ENCODE measurements at regions not wholly inside any gene's neighbourhood (a gene's known extent, or its start where the extent isn't known, plus 50 kb on each side); places are given as distances from the start of the nearest gene placed in this dataset.

GRCh38 chr2:60306267-60306861 lies 247.1 kb downstream of the BCL11A start:
- no peak for DNase-seq
- intact Hi-C loops (cut with DNase I), result no loop called here
- no peak for ATAC-seq (ENCODE audit: poor library complexity)

GRCh38 chr2:60303680-60304079 lies 249.8 kb downstream of the BCL11A start:
- intact Hi-C loops (cut with DNase I), result no loop called here
- ATAC-seq (ENCODE audit: poor library complexity), result no peak
- DNase-seq, result no peak

DNA sequence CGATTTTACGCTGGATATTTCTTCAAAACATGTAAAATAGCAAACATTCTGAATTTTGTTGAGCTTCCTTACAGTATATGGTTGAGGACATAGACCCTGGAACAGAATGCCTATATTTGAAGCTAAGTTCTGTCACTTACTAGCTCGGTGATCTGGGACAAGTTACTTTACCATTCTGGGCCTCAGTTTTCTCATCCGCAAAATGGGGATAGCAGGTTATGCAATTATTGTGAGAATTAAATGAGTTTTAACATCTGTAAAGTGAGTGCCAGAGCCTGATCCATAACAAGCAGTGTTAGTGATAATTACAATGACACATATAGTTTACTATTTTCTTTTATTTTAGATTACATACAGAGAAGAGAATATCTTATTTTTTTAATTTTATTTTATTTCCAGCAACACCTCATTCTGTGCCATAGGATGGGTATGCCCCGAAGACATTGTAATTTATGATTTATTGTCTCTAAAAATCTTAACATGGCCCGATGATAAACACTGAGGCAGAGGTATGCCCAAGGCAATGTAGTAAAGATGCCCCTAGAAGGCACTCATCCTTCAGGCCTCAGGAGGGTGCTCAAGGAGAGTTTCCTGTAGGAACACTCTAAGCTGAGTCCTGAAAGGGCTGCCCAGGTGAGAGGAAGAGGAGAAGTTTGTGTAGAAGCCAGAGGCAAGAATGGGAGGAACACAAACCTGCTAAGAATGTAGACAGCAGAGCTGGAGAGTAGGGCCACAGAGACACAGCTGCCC lies 250.9 kb downstream of the BCL11A start:
- ATAC-seq (ENCODE audit: poor library complexity) (no peak), DNase-seq (no peak)
- intact Hi-C loops (cut with DNase I), result no loop called here

DNA sequence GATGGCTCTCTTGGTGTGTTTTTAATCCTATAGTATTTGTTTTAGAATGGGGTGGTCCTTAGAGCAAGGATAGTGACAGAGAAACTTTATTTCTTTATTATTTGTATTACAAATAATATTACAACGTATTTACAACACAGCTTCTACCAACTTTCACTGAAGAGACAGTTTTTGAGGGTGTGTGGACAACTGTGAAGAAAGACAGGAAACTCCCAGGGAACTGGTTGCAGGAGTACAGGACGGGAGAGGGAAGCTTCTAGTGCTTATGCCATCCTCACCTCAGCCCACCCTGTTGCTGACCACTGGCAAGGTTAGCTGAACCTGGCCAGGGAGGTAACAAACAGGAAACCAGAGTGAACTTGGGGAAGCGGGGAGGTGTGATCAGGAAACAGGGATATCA lies 251.7 kb downstream of the BCL11A start:
- no peak for DNase-seq
- intact Hi-C loops (cut with DNase I), result no loop called here
- no peak for ATAC-seq (ENCODE audit: poor library complexity)

DNA sequence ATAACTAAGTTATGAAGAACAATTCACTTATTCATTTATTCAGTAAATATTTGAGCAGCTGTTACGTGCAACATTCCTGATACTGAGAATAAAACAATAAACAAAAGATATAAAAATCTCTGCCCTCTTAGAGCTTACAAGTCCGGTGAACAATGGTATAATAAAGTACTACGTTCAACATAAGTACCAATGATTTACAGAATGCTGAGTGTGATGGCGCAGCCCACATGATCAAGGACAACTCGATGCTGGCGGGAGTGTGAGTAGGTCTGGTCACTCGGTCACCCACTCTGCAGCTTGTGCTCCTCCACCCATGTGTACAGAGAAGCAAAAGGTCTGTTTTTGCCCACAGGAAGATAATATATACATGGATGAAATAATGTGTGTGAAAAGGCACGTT lies 254.3 kb downstream of the BCL11A start:
- ATAC-seq (ENCODE audit: poor library complexity) (no peak), DNase-seq (no peak)
- intact Hi-C loops (cut with DNase I), result no loop called here

DNA sequence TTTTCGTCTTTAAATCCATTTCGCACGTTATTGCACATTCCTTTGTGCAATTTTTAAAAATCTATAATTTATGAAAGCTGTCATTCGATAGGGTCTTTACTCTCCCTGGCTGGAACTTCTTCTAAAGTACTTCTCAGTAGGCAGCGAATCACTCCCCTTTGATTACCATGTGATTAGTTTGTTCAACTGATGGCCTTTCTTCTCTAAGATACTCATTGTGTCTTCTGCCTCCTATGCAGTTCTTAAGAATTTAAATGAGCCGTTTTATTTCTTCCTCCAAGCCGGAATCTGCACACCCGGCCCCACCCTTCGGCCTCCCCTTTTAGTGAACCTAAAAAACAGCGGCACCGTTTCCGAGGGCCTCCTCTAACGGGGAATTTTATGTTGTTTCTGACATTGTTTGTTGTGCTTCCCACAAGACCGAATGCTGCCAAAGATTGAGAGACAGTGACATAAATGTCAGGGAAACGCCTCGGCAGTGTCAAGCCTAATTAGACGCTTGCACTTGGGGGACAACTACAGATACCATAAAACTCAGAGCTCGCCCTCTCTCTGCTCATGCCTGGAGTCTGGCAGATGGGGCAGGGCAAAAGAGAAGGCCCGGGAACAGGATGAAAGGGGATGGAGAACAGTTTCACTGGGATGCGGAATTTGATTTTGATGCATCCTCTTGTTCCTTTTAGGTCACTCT lies 255.3 kb downstream of the BCL11A start:
- no peak for DNase-seq
- intact Hi-C loops (cut with DNase I), result no loop called here

DNA sequence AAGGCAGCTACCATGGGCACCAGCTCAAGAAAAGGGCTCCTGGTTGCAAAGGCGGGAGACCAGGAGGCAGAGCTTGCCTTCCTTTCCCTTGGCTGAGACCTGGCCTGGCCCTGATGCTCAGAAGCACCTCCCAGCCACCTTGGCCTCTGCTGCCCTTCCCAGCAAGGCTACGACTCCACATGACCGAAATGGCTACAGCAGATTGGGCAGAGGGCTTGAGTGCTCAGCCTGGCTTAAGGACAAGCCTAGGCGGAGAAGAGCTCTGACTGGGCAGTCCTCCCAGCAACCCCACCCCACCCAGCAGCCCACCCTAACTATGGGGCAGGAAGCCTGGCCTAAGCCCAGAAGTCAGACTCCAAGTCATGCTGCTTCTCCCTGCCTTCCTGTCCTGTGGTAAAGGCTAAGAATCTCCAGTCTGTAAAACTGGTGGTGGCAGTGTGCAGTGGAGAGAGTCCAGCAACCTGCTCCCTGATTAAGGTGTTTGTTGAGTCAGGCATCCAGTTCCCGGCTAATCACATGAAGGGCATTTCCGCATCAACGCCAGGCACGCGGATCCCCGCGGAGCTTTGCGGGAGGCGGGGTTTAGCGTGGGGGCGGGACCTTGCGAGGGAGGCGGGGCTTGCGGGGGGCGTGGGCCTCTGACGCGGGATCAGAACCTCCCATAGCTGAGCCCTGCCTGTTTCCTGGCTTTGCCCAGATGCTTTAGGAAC lies 256.0 kb downstream of the BCL11A start:
- DNase-seq (no peak), ATAC-seq (ENCODE audit: poor library complexity) (peak; percentile 71)
- intact Hi-C loops (cut with DNase I), result no loop called here

More for the DNA sequence above, 255.3 kb downstream of the BCL11A start:
- ATAC-seq (ENCODE audit: poor library complexity), result no peak

DNA sequence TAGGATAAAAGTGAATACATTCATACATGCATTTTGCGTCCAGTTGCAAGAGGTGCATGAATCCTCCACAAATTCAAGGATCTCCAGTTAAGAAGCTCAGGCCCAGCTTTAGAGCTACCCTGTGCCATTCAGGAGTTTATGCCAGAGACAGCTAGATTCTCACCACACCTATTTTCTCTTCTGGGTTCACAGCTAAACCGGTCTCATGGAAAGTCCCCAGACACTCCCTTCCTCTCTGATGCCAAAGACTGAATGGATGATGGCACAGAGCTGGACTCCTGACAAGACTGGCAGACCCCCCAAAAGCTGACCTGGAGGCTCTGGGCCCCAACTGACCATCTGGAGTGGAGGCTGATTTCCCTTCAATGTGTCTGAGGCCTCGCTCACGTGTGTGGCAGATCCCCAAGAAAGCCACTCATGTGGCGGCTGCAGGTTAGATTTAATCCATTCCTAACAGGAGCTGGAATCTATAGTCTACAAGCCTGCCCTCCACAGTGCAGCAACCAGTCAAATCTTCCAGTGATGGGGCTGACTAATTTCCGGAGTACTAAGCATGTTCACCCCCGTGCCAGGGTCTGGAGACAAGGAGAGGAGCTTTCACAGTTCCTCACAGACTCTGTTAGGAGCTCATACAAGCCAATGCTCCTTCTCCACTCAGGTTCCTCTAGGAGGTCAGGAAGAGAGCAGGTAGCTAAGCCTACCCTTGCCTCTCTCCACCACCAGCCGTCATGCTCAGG lies 257.1 kb downstream of the BCL11A start:
- intact Hi-C loops (cut with DNase I), result no loop called here
- DNase-seq, result no peak
- no peak for ATAC-seq (ENCODE audit: poor library complexity)

GRCh38 chr2:60295636-60295962 lies 257.9 kb downstream of the BCL11A start:
- no peak for DNase-seq
- no peak for ATAC-seq (ENCODE audit: poor library complexity)
- intact Hi-C loops (cut with DNase I), result no loop called here

DNA sequence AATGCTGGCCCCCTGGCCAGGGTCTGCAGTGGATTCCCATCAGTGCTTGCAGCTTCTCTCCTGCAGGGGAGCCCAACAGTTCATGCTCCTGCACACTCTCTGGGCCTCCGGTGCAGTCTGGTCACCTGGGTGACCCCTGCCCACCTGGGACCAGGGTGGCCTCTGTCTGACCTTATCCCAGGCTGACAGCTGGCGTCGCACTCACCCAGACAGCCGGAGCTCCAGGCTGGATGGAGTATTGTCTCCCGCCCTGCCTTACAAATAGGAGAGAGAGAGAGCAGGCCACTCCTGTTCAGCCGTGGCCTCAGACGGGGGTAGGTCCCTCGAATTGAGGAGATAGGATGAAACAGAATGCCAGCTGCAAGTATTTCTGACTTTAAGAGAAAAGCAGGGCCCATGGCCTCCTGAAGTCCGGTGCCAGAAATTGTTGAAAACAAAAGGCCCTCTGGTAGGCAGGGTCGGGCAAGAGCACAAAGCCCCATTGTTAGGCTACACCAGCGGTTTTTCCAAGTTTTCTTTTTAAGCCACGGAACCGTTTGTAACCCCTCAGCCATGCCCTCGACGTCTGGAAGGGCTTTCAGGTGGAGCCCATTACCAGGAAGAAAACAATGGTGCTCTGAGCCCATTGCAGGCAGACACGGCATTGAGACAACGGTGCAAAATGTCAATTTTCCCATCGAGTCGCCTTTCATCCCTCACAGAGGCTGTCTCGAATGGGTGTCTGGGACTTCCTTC lies 258.4 kb downstream of the BCL11A start:
- intact Hi-C loops (cut with DNase I), result no loop called here
- no peak for ATAC-seq (ENCODE audit: poor library complexity)
- DNase-seq, result no peak

DNA sequence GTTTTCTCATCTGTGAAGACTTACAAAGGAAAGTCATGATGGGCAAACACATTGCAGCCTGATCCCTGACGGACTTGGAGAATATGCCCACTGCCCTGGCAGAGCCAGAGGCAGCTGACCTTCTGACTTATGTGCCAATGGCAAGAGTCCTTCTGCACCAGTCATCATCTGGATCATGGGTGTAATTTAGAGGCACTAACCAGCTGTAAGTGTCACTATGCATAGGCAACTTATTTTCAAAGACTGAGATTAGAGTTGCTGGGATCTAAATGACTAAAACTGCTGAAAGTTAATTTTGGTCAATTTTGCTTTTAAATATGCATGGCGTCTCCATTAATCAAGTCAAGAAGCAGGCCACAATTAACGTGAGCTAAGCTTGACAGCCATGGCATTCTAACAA lies 261.2 kb downstream of the BCL11A start:
- intact Hi-C loops (cut with DNase I), result no loop called here
- ATAC-seq (ENCODE audit: poor library complexity) (no peak), DNase-seq (no peak)

GRCh38 chr2:60290509-60290908 lies 262.9 kb downstream of the BCL11A start:
- no peak for ATAC-seq (ENCODE audit: poor library complexity)
- no peak for DNase-seq
- intact Hi-C loops (cut with DNase I), result no loop called here

DNA sequence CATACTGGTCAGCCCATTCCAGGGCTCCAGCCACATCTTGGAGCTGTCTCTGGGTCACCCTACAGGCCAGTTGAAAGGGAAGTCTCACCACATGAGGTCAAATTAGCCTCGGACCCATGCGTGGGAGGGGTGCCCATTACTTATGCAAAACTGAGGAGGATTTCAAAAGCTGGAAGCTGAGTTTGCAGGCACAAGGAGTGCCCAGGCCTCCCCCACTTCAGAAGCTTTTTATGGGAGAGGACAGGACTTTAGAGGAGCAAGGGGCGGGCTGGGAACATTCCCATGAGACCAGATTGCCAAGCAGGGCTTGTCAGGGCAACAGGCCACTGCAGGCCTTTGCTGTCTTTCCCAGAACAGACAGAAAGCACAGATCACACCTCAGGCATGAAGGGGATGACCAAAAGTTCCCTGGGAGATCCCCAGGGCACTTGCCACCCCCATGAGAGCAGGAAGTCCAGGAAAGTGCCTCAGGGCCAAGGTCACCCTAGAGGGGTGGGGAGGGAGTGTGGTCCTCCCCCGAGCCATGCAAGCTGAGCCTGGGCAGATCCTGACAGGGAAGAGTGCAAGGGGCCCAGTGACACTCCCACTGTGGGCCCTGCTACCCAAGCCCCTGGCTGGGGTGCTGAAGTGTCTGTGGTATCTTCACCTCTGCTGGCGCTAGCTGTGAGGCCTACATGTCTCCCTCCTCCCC lies 267.7 kb downstream of the BCL11A start:
- intact Hi-C loops (cut with DNase I), result no loop called here
- DNase-seq, result no peak
- ATAC-seq (ENCODE audit: poor library complexity), result peak; percentile 14

DNA sequence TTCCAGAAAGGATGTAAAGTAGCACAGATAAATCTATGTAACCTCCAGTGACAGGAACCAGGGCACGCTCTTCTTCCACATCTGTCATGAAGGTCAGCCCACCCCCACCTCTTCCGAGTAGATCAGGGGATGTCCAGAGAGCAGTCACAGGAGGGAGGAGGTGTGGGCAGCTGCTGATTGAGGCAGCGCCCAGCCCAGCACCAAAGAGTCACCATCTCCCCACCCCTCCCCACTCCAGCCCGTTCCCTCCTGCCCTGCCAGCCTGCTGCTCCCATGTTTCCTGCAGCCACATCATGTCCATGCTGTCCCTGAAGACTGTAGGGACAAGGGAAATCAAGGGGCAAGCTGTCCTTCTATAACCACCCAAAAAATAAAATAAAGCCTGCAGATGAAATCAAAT lies 269.8 kb downstream of the BCL11A start:
- no peak for DNase-seq
- intact Hi-C loops (cut with DNase I), result no loop called here
- peak; percentile 65 for ATAC-seq (ENCODE audit: poor library complexity)

GRCh38 chr2:60282886-60283285 lies 270.6 kb downstream of the BCL11A start:
- peak; percentile 86 for ATAC-seq (ENCODE audit: poor library complexity)
- DNase-seq, result no peak
- intact Hi-C loops (cut with DNase I), result no loop called here

- intact Hi-C loops (cut with DNase I), result no loop called here
- no peak for DNase-seq
- no peak for ATAC-seq (ENCODE audit: poor library complexity)
Observed at GRCh38 chr2:60281730-60282129, 271.7 kb downstream of the BCL11A start.

DNA sequence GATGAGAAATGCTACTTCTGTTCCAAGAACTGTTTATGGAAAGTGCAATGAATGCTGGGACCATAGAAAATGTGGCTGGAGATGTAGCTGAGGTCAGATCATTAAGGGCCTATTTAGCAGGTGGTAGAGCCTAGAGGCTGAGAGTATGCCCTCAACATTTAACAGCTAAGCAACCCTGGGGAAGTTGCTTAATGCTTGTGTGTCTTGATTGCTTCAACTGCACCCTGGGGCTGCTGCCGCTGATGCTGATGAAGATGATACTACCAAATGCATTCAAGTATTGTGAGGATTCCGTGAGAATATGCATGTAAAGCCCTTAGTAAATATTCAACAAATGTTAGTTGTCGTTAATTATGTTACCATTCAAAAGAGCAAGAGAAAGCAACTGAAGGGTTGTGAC lies 273.2 kb downstream of the BCL11A start:
- intact Hi-C loops (cut with DNase I), result no loop called here
- DNase-seq (no peak), ATAC-seq (ENCODE audit: poor library complexity) (no peak)

DNA sequence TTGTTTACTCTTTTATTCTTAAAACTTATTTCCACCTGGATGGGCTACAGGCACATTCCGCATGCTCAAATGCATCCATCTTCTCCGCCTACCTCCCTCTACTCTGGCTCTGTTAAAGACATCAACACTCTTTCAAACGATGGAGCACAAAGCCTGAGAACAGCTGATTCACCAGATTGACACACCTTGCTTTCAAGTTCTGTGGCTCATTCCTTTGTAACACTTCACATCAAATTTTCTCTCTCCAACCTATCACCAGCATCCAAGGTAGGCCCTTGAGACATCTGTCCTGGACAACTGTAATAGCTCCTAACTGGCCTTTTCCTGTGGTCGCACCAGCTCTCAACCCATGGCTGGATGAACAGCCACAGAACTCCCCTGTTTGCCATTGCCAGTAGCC lies 274.5 kb downstream of the BCL11A start:
- ATAC-seq (ENCODE audit: poor library complexity) (no peak), DNase-seq (no peak)
- intact Hi-C loops (cut with DNase I), result no loop called here

All from Right ventricle myocardium superior (tissue), 1 donor.